Smooth muscle cell (in vitro differentiated cells): ENCODE measurements at regions not wholly inside any gene's neighbourhood (a gene's known extent, or its start where the extent isn't known, plus 50 kb on each side); places are given as distances from the start of the nearest gene placed in this dataset.

Experiments
- DNase-seq: peaks from one replicate; lab custom pipeline; 2025; ENCODE audit not compliant: unreplicated experiment; lab: John Stamatoyannopoulos, UW
- H2AFZ ChIP-seq: fragments of 200-600 bp; sonication (generic); 2 replicates; pipeline ENCODE4 v1.6.0; 2016; ENCODE audit warnings: antibody characterized with exemption, low read depth, mild to moderate bottlenecking
- H3F3A ChIP-seq: fragments of 200-600 bp; sonication (generic); 2 replicates; pipeline ENCODE4 v1.6.0; 2017; ENCODE audit warnings: antibody characterized with exemption, low read depth
- H3K27ac ChIP-seq: fragments of 200-600 bp; sonication (generic); 2 replicates; pipeline ENCODE4 v1.5.1; 2016; ENCODE audit warnings: low read depth, mild to moderate bottlenecking
- H3K27me3 ChIP-seq: fragments of 200-600 bp; sonication (generic); 2 replicates; pipeline ENCODE4 v1.6.1; 2016; ENCODE audit warnings: low read depth, mild to moderate bottlenecking
- H3K36me3 ChIP-seq: fragments of 200-600 bp; sonication (generic); 2 replicates; pipeline ENCODE4 v1.5.1; 2016; ENCODE audit warnings: low read depth
- H3K4me1 ChIP-seq: fragments of 200-600 bp; sonication (generic); 2 replicates; pipeline ENCODE4 v1.5.1; 2016; ENCODE audit warnings: low read depth
- H3K4me2 ChIP-seq: fragments of 200-600 bp; sonication (generic); 2 replicates; pipeline ENCODE4 v1.6.0; 2016; ENCODE audit warnings: mild to moderate bottlenecking
- H3K4me3 ChIP-seq: fragments of 200-600 bp; sonication (generic); 2 replicates; pipeline ENCODE4 v1.5.1; 2016; ENCODE audit warnings: mild to moderate bottlenecking
- H3K79me2 ChIP-seq: fragments of 200-600 bp; sonication (generic); 2 replicates; pipeline ENCODE4 v1.6.0; 2016; ENCODE audit warnings: low read depth, mild to moderate bottlenecking
- H3K9ac ChIP-seq: fragments of 200-600 bp; sonication (generic); 2 replicates; pipeline ENCODE4 v1.6.0; 2016; ENCODE audit warnings: low read depth
- H3K9me3 ChIP-seq: fragments of 200-600 bp; sonication (generic); replicated peaks from 2 replicates; pipeline ENCODE4 v1.5.1; 2016; ENCODE audit warnings: low read depth
- H4K20me1 ChIP-seq: fragments of 200-600 bp; sonication (generic); 2 replicates; pipeline ENCODE4 v1.6.0; 2016; ENCODE audit warnings: low read depth
- CTCF ChIP-seq: fragments of 200-600 bp; sonication (generic); IDR thresholded peaks from 2 replicates; pipeline ENCODE4 v1.5.1; 2017; ENCODE audit warnings: borderline replicate concordance, mild to moderate bottlenecking, antibody characterized with exemption; ENCODE audit not compliant: insufficient read depth, poor library complexity, severe bottlenecking
- WGBS: methylation state at CpG from one replicate; pipeline ENCODE4 v1.1.7; 2016; ENCODE audit warnings: low lambda C conversion rate; 5-methylcytosine and 5-hydroxymethylcytosine counted together

GRCh38 chr15:67976506-67977073 lies 77.5 kb upstream of the PIAS1 start:
- Histone ChIP-seq H3K4me1 (no peaks in the 10 kb centered on the region), H3K4me3 (no peak overlapping the region), H3F3A (no peaks in the 10 kb centered on the region), H3K4me2 (no peak overlapping the region), H3K27me3 (no peaks in the 10 kb centered on the region), H3K27ac (no peak overlapping the region), H3K9ac (no peak overlapping the region), H3K79me2 (no peaks in the 10 kb centered on the region), H3K9me3 (no peaks in the 10 kb centered on the region), H3K36me3 (no peaks in the 10 kb centered on the region), H2AFZ (no peak overlapping the region), H4K20me1 (no peaks in the 10 kb centered on the region)
- no peak for DNase-seq
- 96% methylated on average over 3 of the region's 3 CpGs for WGBS
- no peak for TF ChIP-seq CTCF

DNA sequence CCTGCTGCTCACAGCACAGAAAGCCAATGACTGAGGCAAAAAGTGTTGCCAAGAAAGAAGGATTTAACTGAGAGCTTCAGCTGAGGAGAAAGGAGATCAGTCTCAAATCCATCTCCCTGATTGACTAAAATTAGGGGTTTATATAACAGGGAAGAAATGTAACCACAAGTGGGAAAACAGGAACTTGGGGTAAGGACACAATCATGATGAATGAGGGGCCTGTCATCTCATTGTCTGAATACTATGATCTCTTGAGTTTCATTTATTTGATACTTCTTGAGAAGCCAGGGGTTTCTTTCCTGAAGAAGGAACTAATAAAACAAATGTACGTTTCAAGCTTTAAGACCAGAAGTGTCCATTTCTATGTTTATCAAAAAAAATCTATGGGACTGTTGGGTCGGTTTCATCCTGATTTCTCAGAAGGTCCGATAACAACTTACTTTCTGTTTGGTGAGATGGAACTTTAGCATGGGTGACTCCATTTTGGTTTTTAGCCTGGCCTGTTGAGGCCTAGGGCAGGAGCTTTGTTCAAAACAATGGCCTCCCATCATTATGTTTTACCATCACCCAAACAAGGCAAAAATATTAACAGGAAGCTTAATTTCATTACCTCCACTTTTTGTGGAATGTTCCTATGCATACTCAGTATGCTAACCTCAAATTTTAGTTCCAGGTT lies 76.6 kb upstream of the PIAS1 start:
- Histone ChIP-seq H3K9ac (no peak overlapping the region), H3K9me3 (no peaks in the 10 kb centered on the region), H3K79me2 (no peaks in the 10 kb centered on the region), H3K27ac (no peak overlapping the region), H3K27me3 (no peaks in the 10 kb centered on the region), H3K36me3 (no peaks in the 10 kb centered on the region), H3K4me3 (no peak overlapping the region), H2AFZ (no peak overlapping the region), H3K4me2 (no peak overlapping the region), H3K4me1 (no peaks in the 10 kb centered on the region), H4K20me1 (no peaks in the 10 kb centered on the region), H3F3A (no peaks in the 10 kb centered on the region)
- 98% methylated on average over 3 of the region's 3 CpGs for WGBS
- DNase-seq: no peak
- no peak for TF ChIP-seq CTCF

DNA sequence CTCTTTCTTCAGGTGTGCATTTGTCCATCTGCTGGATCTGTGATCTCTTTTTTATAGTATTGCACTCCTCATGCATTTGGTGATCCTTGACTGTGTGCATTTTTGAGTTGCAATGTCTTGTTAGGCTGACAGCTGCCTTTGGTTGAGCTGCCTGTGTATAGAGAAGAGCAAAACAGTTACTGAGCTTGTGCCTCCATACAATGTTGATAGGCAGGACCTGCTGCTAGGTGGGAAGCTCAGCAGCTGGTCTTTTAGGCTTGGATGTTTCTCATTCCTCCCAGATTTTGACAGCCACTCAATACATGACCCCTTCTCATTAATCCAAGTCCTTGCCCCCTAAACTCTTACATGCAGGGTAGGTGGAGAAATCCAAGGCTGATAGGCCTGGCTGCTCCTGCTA lies 74.8 kb upstream of the PIAS1 start:
- no peak for DNase-seq
- Histone ChIP-seq H2AFZ (no peak overlapping the region), H4K20me1 (no peaks in the 10 kb centered on the region), H3K4me2 (no peak overlapping the region), H3K4me1 (no peaks in the 10 kb centered on the region), H3K4me3 (no peak overlapping the region), H3K27me3 (no peaks in the 10 kb centered on the region), H3K79me2 (no peaks in the 10 kb centered on the region), H3K27ac (no peak overlapping the region), H3K9ac (no peak overlapping the region), H3F3A (no peaks in the 10 kb centered on the region), H3K9me3 (no peaks in the 10 kb centered on the region), H3K36me3 (no peaks in the 10 kb centered on the region)
- TF ChIP-seq CTCF: no peak

DNA sequence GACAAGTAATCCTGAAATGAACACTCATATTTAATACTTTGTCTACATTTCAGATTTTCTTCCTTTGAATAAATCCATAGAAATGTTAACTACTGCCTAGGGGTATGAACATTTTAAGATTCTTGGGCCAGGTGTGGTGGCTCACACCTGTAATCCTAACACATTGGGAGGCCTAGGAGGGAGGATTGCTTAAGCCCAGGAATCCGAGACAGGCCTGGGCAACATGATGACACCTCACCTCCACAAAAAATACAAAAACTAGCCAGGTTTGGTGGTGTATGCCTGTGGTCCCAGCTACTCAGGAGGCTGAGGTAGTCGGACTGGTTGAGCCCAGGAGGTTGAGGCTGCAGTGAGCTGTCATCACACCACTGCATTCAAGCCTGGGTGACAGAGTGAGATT lies 73.9 kb upstream of the PIAS1 start:
- Histone ChIP-seq H3K9ac (no peak overlapping the region), H3K36me3 (no peaks in the 10 kb centered on the region), H3K27ac (no peak overlapping the region), H4K20me1 (no peaks in the 10 kb centered on the region), H3K4me1 (no peaks in the 10 kb centered on the region), H3K9me3 (no peaks in the 10 kb centered on the region), H3K4me3 (no peak overlapping the region), H3K4me2 (no peak overlapping the region), H3K27me3 (no peaks in the 10 kb centered on the region), H2AFZ (no peak overlapping the region), H3K79me2 (no peaks in the 10 kb centered on the region), H3F3A (no peaks in the 10 kb centered on the region)
- WGBS: 88% methylated on average over 2 of the region's 2 CpGs
- no peak for DNase-seq
- no peak for TF ChIP-seq CTCF
